WTC11 (cell line): ENCODE measurements at regions not wholly inside any gene's neighbourhood (a gene's known extent, or its start where the extent isn't known, plus 50 kb on each side); places are given as distances from the start of the nearest gene placed in this dataset.

Experiments used
- ATAC-seq: fragments of 200-7000 bp; cut with Tn5 transposase; 2 replicates; pipeline ENCODE4 v1.10.0; 2021; ENCODE audit warnings: mild to moderate bottlenecking, moderate library complexity
- CTCF ChIA-PET: fragments of 300-600 bp; sonication (Branson Sonifier 250); formaldehyde crosslinking; loops from one replicate; lab custom pipeline; 2021; ENCODE audit warnings: antibody characterized with exemption; lab: Charles Lee
- POLR2A ChIA-PET: fragments of 350-600 bp; sonication (Branson Sonifier 250); formaldehyde crosslinking; loops from one replicate; lab custom pipeline; 2021; ENCODE audit warnings: antibody characterized with exemption; lab: Charles Lee
- DNase-seq: peaks from one replicate; pipeline ENCODE4 v3.0.0; 2021; ENCODE audit warnings: low spot score
- H3K27ac Mint-ChIP-seq: 2 replicates; pipeline ENCODE4 v1.8.0; 2021; ENCODE audit warnings: mixed read lengths
- H3K27me3 Mint-ChIP-seq: 2 replicates; pipeline ENCODE4 v1.8.0; 2021; ENCODE audit warnings: low read depth, mild to moderate bottlenecking, moderate library complexity, mixed read lengths
- H3K36me3 Mint-ChIP-seq: 2 replicates; pipeline ENCODE4 v1.8.0; 2021; ENCODE audit warnings: mixed read lengths
- H3K4me1 Mint-ChIP-seq: 2 replicates; pipeline ENCODE4 v1.8.0; 2022; ENCODE audit warnings: mixed read lengths
- H3K4me3 Mint-ChIP-seq: 2 replicates; pipeline ENCODE4 v1.8.0; 2021; ENCODE audit warnings: mild to moderate bottlenecking, moderate library complexity, mixed read lengths
- H3K9me3 Mint-ChIP-seq: 2 replicates; pipeline ENCODE4 v1.8.0; 2021; ENCODE audit warnings: mixed read lengths
- GABPB1 ChIP-seq: sonication (generic); formaldehyde crosslinking; IDR thresholded peaks from 2 replicates; pipeline ENCODE4 v1.8.1; 2023; ENCODE audit warnings: mild to moderate bottlenecking, missing genetic modification reagents
- PREB ChIP-seq: sonication (generic); formaldehyde crosslinking; IDR thresholded peaks from 2 replicates; pipeline ENCODE4 v1.8.1; 2022; ENCODE audit warnings: mild to moderate bottlenecking, missing genetic modification reagents, moderate library complexity, borderline replicate concordance
- RELA ChIP-seq: sonication (generic); formaldehyde crosslinking; IDR thresholded peaks from 2 replicates; pipeline ENCODE4 v1.8.1; 2022; ENCODE audit warnings: missing genetic modification reagents, mild to moderate bottlenecking, borderline replicate concordance
- SMAD3 ChIP-seq: sonication (generic); formaldehyde crosslinking; IDR thresholded peaks from 2 replicates; pipeline ENCODE4 v1.8.0; 2022; ENCODE audit warnings: missing genetic modification reagents, mild to moderate bottlenecking, borderline replicate concordance
- USF2 ChIP-seq: sonication (generic); formaldehyde crosslinking; IDR thresholded peaks from 2 replicates; pipeline ENCODE4 v1.8.1; 2023; ENCODE audit warnings: mild to moderate bottlenecking, missing genetic modification reagents, moderate library complexity
- ZNF219 ChIP-seq: sonication (generic); formaldehyde crosslinking; IDR thresholded peaks from 2 replicates; pipeline ENCODE4 v1.8.0; 2023; ENCODE audit warnings: missing genetic modification reagents, mild to moderate bottlenecking, borderline replicate concordance
- ZNF416 ChIP-seq: fragments of 250-450 bp; sonication (Bioruptor Pico); IDR thresholded peaks from 2 replicates; pipeline ENCODE4 v1.9.0; 2021; ENCODE audit warnings: mild to moderate bottlenecking, inconsistent platforms
- ZNF532 ChIP-seq: fragments of 250-450 bp; sonication (Bioruptor Pico); IDR thresholded peaks from 2 replicates; pipeline ENCODE4 v1.9.0; 2021; ENCODE audit warnings: mild to moderate bottlenecking, borderline replicate concordance
- ZNF671 ChIP-seq: fragments of 250-450 bp; sonication (Bioruptor Pico); IDR thresholded peaks from 2 replicates; pipeline ENCODE4 v1.8.0; 2021; ENCODE audit warnings: mild to moderate bottlenecking
- TF ChIP-seq, protein P1 (sequence below): sonication (generic); formaldehyde crosslinking; IDR thresholded peaks from 2 replicates; pipeline ENCODE4 v1.8.1; 2022; ENCODE audit warnings: missing genetic modification reagents, borderline replicate concordance
- TF ChIP-seq, protein P2 (sequence below): sonication (generic); formaldehyde crosslinking; IDR thresholded peaks from 2 replicates; pipeline ENCODE4 v1.8.0; 2022; ENCODE audit warnings: mild to moderate bottlenecking, missing genetic modification reagents

GRCh38 chr14:39762576-39763401 is 330.6 kb upstream of the FBXO33 start:
- CTCF ChIA-PET = no interaction called here
- ATAC-seq (no peak), DNase-seq (no peak)
- POLR2A ChIA-PET = no interaction called here
- Mint-ChIP-seq H3K36me3 (no peaks in the 10 kb centered on the region), H3K27ac (no peak overlapping the region), H3K4me3 (no peak overlapping the region), H3K9me3 (no peaks in the 10 kb centered on the region), H3K4me1 (no peaks in the 10 kb centered on the region), H3K27me3 (no peaks in the 10 kb centered on the region)
- TF ChIP-seq GABPB1 (CRISPR knock-in tag) (peak; percentile 84), RELA (CRISPR knock-in tag) (no peak), ZNF532 (CRISPR knock-in tag) (no peak), PREB (peak; percentile 33; the same call in 1 of the 2 replicates), ZNF219 (CRISPR knock-in tag) (no peak)
- TF ChIP-seq, protein P1, sequence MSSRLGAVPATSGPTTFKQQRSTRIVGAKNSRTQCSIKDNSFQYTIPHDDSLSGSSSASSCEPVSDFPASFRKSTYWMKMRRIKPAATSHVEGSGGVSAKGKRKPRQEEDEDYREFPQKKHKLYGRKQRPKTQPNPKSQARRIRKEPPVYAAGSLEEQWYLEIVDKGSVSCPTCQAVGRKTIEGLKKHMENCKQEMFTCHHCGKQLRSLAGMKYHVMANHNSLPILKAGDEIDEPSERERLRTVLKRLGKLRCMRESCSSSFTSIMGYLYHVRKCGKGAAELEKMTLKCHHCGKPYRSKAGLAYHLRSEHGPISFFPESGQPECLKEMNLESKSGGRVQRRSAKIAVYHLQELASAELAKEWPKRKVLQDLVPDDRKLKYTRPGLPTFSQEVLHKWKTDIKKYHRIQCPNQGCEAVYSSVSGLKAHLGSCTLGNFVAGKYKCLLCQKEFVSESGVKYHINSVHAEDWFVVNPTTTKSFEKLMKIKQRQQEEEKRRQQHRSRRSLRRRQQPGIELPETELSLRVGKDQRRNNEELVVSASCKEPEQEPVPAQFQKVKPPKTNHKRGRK (CRISPR knock-in tag) = no peak
- TF ChIP-seq, protein P2, sequence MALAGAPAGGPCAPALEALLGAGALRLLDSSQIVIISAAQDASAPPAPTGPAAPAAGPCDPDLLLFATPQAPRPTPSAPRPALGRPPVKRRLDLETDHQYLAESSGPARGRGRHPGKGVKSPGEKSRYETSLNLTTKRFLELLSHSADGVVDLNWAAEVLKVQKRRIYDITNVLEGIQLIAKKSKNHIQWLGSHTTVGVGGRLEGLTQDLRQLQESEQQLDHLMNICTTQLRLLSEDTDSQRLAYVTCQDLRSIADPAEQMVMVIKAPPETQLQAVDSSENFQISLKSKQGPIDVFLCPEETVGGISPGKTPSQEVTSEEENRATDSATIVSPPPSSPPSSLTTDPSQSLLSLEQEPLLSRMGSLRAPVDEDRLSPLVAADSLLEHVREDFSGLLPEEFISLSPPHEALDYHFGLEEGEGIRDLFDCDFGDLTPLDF (CRISPR knock-in tag) = no peak

DNA sequence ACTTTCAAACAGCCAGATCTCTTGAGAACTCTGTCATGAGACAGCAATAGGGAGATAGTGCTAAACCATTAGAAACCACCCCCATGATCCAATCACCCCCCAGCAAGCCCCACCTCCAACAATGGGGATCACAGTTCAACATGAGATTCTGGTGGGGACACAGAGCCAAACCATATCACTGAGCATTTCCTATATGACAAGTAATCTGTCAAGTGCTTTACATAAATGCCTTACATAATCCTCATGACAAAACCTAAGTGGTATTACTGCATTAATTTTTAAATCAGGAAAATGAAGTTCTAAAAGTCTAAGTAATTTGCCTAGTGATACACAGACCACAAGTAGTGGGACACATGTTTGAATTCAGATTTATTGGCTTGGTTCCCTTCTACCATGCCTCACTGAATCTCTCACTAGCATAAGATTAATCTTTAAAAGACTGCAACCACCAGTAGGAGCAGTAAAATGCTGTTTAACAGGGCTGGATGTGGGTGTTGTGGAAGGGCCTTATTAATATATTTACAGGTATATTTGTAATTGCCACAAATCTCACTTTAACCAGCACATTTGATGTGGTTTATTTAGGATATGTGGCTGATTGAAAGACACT is 323.1 kb upstream of the FBXO33 start:
- no peaks in the 10 kb centered on the region for H3K27me3 Mint-ChIP-seq
- ChIA-PET POLR2A (no interaction called here), CTCF (no interaction called here)
- TF ChIP-seq USF2 (CRISPR knock-in tag) (no peak), ZNF671 (CRISPR knock-in tag) (no peak), ZNF416 (CRISPR knock-in tag) (no peak), SMAD3 (CRISPR knock-in tag) (no peak)
- no peak overlapping the region for H3K27ac Mint-ChIP-seq
- DNase-seq (no peak), ATAC-seq (no peak)
- no peaks in the 10 kb centered on the region for H3K9me3 Mint-ChIP-seq
- H3K36me3 Mint-ChIP-seq = no peaks in the 10 kb centered on the region
- H3K4me1 Mint-ChIP-seq = peaks cover 4% of the 10 kb centered on the region
- H3K4me3 Mint-ChIP-seq = no peak overlapping the region
